Liver (tissue), 8 donors: ENCODE measurements at regions not wholly inside any gene's neighbourhood (a gene's known extent, or its start where the extent isn't known, plus 50 kb on each side); places are given as distances from the start of the nearest gene placed in this dataset.

Source experiments
- DNase-seq: peaks from one replicate; pipeline ENCODE4 v3.0.0-alpha.2; 2017; ENCODE audit warnings: low spot score
- H3K27ac ChIP-seq, 2 donors: one replicate each; pipeline ENCODE4 v1.7.0; 2013; ENCODE audit warnings: inconsistent platforms in 2 of 2, low read length in 2 of 2, control low read depth in 1 of 2, low read depth in 1 of 2, mild to moderate bottlenecking in 1 of 2
- H3K27me3 ChIP-seq, 4 donors: one replicate each; pipeline versions ENCODE4 v1.6.1 to v1.7.0; 2013; ENCODE audit warnings: low read length in 3 of 4, inconsistent platforms in 1 of 4, mild to moderate bottlenecking in 1 of 4, moderate library complexity in 1 of 4; ENCODE audit not compliant: control insufficient read depth in 4 of 4, insufficient read depth in 4 of 4
- H3K36me3 ChIP-seq, 4 donors: one replicate each; pipeline versions ENCODE4 v1.6.1 to v1.7.0; 2013; ENCODE audit warnings: low read length in 3 of 4, mild to moderate bottlenecking in 3 of 4, low read depth in 1 of 4, moderate library complexity in 1 of 4; ENCODE audit not compliant: control insufficient read depth in 4 of 4, insufficient read depth in 3 of 4
- H3K4me1 ChIP-seq, 4 donors: one replicate each; pipeline versions ENCODE4 v1.6.1 to v1.7.0; 2013; ENCODE audit warnings: low read length in 3 of 4, mild to moderate bottlenecking in 3 of 4, moderate library complexity in 1 of 4; ENCODE audit not compliant: control insufficient read depth in 4 of 4, insufficient read depth in 4 of 4
- H3K4me3 ChIP-seq, 3 donors: one replicate each; pipeline versions ENCODE4 v1.6.1 to v1.7.0; 2013; ENCODE audit warnings: low read length in 3 of 3, control low read depth in 1 of 3, low read depth in 1 of 3, mild to moderate bottlenecking in 1 of 3
- H3K9ac ChIP-seq, 2 donors: one replicate each; pipeline ENCODE4 v1.7.0; 2013; ENCODE audit warnings: low read length in 2 of 2, mild to moderate bottlenecking in 2 of 2, moderate library complexity in 2 of 2, control low read depth in 1 of 2, low read depth in 1 of 2
- H3K9me3 ChIP-seq, 4 donors: one replicate each; pipeline versions ENCODE4 v1.6.1 to v1.7.0; 2013; ENCODE audit warnings: low read length in 3 of 4; ENCODE audit not compliant: control insufficient read depth in 4 of 4
- EGR1 ChIP-seq, 2 donors: IDR thresholded peaks; 2 replicates each; pipeline ENCODE4 v1.6.1; 2016 to 2018; ENCODE audit warnings: antibody characterized with exemption in 2 of 2, low read depth in 2 of 2
- FOXA1 ChIP-seq: IDR thresholded peaks from 2 replicates; pipeline ENCODE4 v1.6.1; 2016; ENCODE audit warnings: antibody characterized with exemption
- FOXA2 ChIP-seq: IDR thresholded peaks from 2 replicates; pipeline ENCODE4 v1.6.1; 2016; ENCODE audit warnings: antibody characterized with exemption
- GABPA ChIP-seq, 2 donors: IDR thresholded peaks in 1 of 2; conservative IDR thresholded peaks in 1 of 2; 2 replicates each; pipeline ENCODE4 v1.6.1; 2016; ENCODE audit warnings: antibody characterized with exemption in 2 of 2, mild to moderate bottlenecking in 1 of 2, moderate library complexity in 1 of 2
- HNF4A ChIP-seq, 2 donors: conservative IDR thresholded peaks; 2 replicates each; pipeline ENCODE4 v1.6.1; 2016; ENCODE audit warnings: antibody characterized with exemption in 2 of 2, mild to moderate bottlenecking in 2 of 2
- HNF4G ChIP-seq: IDR thresholded peaks from 2 replicates; pipeline ENCODE4 v1.6.1; 2016; ENCODE audit warnings: antibody characterized with exemption
- NR2F2 ChIP-seq: IDR thresholded peaks from 2 replicates; pipeline ENCODE4 v1.6.1; 2016; ENCODE audit warnings: antibody characterized with exemption
- RAD21 ChIP-seq, 2 donors: IDR thresholded peaks; 2 replicates each; pipeline ENCODE4 v1.6.1; 2016; ENCODE audit warnings: antibody characterized with exemption in 2 of 2, mild to moderate bottlenecking in 2 of 2
- RXRA ChIP-seq, 2 donors: IDR thresholded peaks; 2 replicates each; pipeline ENCODE4 v1.6.1; 2017 to 2018; ENCODE audit warnings: antibody characterized with exemption in 2 of 2, mild to moderate bottlenecking in 1 of 2
- SP1 ChIP-seq: IDR thresholded peaks from 2 replicates; pipeline ENCODE4 v1.6.1; 2018; ENCODE audit warnings: antibody characterized with exemption, mild to moderate bottlenecking
- TAF1 ChIP-seq: conservative IDR thresholded peaks from 2 replicates; pipeline ENCODE4 v1.6.1; 2016; ENCODE audit warnings: antibody characterized with exemption, mild to moderate bottlenecking
- YY1 ChIP-seq: IDR thresholded peaks from 2 replicates; pipeline ENCODE4 v1.6.1; 2016; ENCODE audit warnings: antibody characterized with exemption, mild to moderate bottlenecking
- WGBS: extraction: QIAGEN DNeasy Blood & Tissue Kit; methylation state at CpG from one replicate; pipeline ENCODE4 v1.1.7; 2013; 5-methylcytosine and 5-hydroxymethylcytosine counted together
- TF ChIP-seq, protein P1 (sequence below): IDR thresholded peaks from 2 replicates; pipeline ENCODE4 v1.6.1; 2016; ENCODE audit warnings: antibody characterized with exemption
- TF ChIP-seq, protein P2 (sequence below): IDR thresholded peaks from 2 replicates; pipeline ENCODE4 v1.6.1; 2016; ENCODE audit warnings: antibody characterized with exemption, mild to moderate bottlenecking
- TF ChIP-seq, protein P3 (sequence below): IDR thresholded peaks from 2 replicates; pipeline ENCODE4 v1.6.1; 2016; ENCODE audit warnings: antibody characterized with exemption
- TF ChIP-seq, protein P4 (sequence below): IDR thresholded peaks from 2 replicates; pipeline ENCODE4 v1.6.1; 2016; ENCODE audit warnings: antibody characterized with exemption
- TF ChIP-seq, protein P5 (sequence below): fragments of 150-350 bp; IDR thresholded peaks from 2 replicates; pipeline ENCODE4 v1.5.1; 2017; ENCODE audit warnings: improper control_type of control experiment, low read depth, low read length; ENCODE audit not compliant: missing input control
- donor health status: healthy.
- donor health status: healthy.
- donor health status: healthy.
- donor health status: healthy.
- donor health status: healthy.

DNA sequence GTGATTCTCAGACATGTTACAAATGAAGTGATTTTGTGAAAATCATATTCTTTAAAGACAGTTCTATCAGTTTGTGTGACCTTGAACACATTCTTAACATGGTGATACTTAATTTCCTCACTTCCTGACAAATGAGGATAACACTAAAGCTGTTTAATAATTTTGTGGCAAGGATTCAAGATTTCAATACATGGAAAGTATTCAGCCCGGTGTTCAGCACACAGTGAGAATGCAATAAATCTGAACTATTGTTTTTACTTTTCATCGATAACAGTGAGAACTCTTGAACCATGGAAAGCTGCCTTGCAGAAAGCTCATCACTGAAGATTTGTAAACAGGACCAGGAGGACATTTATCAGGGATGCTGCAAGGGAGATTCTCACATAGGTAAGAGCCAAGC lies 57.1 kb upstream of the C5orf46 start:
- DNase-seq, result no peak
- no peaks in the 10 kb centered on the region for H3K27me3 ChIP-seq
- WGBS, result 85% methylated on average over 2 of the region's 2 CpGs
- no peaks in the 10 kb centered on the region for H3K4me1 ChIP-seq
- no peaks in the 10 kb centered on the region for H3K9me3 ChIP-seq
- no peak overlapping the region for H3K9ac ChIP-seq
- H3K36me3 ChIP-seq, result no peaks in the 10 kb centered on the region
- H3K27ac ChIP-seq, result no peak overlapping the region
- no peak overlapping the region for H3K4me3 ChIP-seq
- TF ChIP-seq GABPA (IDR thresholded peaks at IDR 0.05 in 1 of 2, conservative IDR thresholded peaks at IDR 0.05 in 1 of 2), result no peak
- no peak for TF ChIP-seq TAF1

DNA sequence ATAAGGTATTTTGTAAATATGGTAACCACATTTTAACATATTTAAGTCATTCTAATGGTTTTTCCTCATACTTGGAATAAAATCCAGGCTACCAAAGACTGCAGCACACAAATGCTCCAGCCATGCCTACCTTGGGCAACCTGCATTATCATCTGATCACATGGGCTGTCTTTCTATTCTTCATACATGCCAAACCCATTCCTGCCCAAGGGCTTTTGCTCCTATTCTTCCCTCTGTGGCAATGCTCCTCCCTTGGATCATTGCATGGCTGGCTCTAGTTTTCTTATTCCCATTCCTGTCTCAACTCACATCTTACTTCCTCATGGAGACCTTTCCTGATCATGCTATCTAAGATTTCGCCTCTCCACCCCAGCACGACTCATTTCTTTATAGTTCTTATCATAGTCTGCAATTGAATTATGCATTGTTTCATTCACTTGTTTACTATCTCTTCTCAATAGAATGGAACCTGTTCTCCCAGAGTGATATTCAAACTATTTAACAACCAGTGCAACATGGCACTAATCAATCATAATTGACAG lies 54.9 kb upstream of the C5orf46 start:
- H3K4me3 ChIP-seq, result no peak overlapping the region
- H3K27ac ChIP-seq, result no peak overlapping the region
- no peaks in the 10 kb centered on the region for H3K36me3 ChIP-seq
- no peaks in the 10 kb centered on the region for H3K27me3 ChIP-seq
- no peaks in the 10 kb centered on the region for H3K9me3 ChIP-seq
- H3K9ac ChIP-seq, result no peak overlapping the region
- H3K4me1 ChIP-seq, result no peaks in the 10 kb centered on the region
- DNase-seq, result no peak
- 75% methylated on average over 2 of the region's 2 CpGs for WGBS
- TF ChIP-seq HNF4A (conservative IDR thresholded peaks at IDR 0.05) (no peak), FOXA1 (no peak), SP1 (no peak), YY1 (no peak), RXRA (IDR thresholded peaks at IDR 0.05) (no peak), EGR1 (IDR thresholded peaks at IDR 0.05; ENCODE audit: low read depth in 2 of 2) (no peak), RAD21 (IDR thresholded peaks at IDR 0.05) (no peak), TAF1 (no peak), FOXA2 (no peak)
- TF ChIP-seq, protein P1, sequence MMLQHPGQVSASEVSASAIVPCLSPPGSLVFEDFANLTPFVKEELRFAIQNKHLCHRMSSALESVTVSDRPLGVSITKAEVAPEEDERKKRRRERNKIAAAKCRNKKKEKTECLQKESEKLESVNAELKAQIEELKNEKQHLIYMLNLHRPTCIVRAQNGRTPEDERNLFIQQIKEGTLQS, result no peak
- TF ChIP-seq, protein P2, sequence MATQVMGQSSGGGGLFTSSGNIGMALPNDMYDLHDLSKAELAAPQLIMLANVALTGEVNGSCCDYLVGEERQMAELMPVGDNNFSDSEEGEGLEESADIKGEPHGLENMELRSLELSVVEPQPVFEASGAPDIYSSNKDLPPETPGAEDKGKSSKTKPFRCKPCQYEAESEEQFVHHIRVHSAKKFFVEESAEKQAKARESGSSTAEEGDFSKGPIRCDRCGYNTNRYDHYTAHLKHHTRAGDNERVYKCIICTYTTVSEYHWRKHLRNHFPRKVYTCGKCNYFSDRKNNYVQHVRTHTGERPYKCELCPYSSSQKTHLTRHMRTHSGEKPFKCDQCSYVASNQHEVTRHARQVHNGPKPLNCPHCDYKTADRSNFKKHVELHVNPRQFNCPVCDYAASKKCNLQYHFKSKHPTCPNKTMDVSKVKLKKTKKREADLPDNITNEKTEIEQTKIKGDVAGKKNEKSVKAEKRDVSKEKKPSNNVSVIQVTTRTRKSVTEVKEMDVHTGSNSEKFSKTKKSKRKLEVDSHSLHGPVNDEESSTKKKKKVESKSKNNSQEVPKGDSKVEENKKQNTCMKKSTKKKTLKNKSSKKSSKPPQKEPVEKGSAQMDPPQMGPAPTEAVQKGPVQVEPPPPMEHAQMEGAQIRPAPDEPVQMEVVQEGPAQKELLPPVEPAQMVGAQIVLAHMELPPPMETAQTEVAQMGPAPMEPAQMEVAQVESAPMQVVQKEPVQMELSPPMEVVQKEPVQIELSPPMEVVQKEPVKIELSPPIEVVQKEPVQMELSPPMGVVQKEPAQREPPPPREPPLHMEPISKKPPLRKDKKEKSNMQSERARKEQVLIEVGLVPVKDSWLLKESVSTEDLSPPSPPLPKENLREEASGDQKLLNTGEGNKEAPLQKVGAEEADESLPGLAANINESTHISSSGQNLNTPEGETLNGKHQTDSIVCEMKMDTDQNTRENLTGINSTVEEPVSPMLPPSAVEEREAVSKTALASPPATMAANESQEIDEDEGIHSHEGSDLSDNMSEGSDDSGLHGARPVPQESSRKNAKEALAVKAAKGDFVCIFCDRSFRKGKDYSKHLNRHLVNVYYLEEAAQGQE, result no peak
- TF ChIP-seq, protein P3, sequence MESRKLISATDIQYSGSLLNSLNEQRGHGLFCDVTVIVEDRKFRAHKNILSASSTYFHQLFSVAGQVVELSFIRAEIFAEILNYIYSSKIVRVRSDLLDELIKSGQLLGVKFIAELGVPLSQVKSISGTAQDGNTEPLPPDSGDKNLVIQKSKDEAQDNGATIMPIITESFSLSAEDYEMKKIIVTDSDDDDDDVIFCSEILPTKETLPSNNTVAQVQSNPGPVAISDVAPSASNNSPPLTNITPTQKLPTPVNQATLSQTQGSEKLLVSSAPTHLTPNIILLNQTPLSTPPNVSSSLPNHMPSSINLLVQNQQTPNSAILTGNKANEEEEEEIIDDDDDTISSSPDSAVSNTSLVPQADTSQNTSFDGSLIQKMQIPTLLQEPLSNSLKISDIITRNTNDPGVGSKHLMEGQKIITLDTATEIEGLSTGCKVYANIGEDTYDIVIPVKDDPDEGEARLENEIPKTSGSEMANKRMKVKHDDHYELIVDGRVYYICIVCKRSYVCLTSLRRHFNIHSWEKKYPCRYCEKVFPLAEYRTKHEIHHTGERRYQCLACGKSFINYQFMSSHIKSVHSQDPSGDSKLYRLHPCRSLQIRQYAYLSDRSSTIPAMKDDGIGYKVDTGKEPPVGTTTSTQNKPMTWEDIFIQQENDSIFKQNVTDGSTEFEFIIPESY, result no peak

DNA sequence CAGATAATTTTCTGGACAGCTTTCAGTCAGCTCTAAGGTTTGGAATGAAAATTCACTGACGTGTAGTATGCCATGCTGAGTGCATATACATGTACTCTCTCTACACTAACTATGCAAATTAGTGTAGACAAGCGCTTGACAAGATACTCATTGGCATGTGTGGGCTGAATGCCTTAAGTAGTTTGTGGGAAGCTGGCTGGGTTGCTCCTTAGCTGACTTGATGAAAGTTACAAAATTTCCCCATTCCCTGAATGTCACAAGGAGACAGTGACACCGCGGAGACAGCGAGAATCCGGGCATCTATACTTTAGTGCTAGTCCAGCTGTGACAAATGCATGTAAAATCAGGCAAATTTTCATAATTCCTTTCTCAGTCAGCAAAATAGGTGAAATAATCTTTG lies 51.6 kb upstream of the C5orf46 start:
- Histone ChIP-seq H3K27ac (no peak overlapping the region), H3K4me3 (no peak overlapping the region), H3K9me3 (no peaks in the 10 kb centered on the region), H3K36me3 (no peaks in the 10 kb centered on the region), H3K4me1 (no peaks in the 10 kb centered on the region), H3K27me3 (no peaks in the 10 kb centered on the region), H3K9ac (no peak overlapping the region)
- no peak for DNase-seq
- 93% methylated on average over 6 of the region's 6 CpGs for WGBS
- TF ChIP-seq FOXA2 (no peak), HNF4G (no peak), YY1 (no peak), EGR1 (IDR thresholded peaks at IDR 0.05; ENCODE audit: low read depth in 2 of 2) (no peak), RAD21 (IDR thresholded peaks at IDR 0.05) (no peak), NR2F2 (no peak), HNF4A (conservative IDR thresholded peaks at IDR 0.05) (no peak), TAF1 (no peak)
- TF ChIP-seq, protein P4, sequence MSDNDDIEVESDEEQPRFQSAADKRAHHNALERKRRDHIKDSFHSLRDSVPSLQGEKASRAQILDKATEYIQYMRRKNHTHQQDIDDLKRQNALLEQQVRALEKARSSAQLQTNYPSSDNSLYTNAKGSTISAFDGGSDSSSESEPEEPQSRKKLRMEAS, result no peak
- TF ChIP-seq, protein P3, result no peak
- TF ChIP-seq, protein P5, sequence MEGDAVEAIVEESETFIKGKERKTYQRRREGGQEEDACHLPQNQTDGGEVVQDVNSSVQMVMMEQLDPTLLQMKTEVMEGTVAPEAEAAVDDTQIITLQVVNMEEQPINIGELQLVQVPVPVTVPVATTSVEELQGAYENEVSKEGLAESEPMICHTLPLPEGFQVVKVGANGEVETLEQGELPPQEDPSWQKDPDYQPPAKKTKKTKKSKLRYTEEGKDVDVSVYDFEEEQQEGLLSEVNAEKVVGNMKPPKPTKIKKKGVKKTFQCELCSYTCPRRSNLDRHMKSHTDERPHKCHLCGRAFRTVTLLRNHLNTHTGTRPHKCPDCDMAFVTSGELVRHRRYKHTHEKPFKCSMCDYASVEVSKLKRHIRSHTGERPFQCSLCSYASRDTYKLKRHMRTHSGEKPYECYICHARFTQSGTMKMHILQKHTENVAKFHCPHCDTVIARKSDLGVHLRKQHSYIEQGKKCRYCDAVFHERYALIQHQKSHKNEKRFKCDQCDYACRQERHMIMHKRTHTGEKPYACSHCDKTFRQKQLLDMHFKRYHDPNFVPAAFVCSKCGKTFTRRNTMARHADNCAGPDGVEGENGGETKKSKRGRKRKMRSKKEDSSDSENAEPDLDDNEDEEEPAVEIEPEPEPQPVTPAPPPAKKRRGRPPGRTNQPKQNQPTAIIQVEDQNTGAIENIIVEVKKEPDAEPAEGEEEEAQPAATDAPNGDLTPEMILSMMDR, result no peak
- TF ChIP-seq, protein P1, result no peak
